GM12878 (cell line): ENCODE measurements at regions not wholly inside any gene's neighbourhood (a gene's known extent, or its start where the extent isn't known, plus 50 kb on each side); places are given as distances from the start of the nearest gene placed in this dataset.

Experiments used
- BHLHE40 ChIP-seq, 2 experiments: fragments of 450-650 bp in 1 of 2; IDR thresholded peaks; 2 replicates each; pipeline ENCODE4 v1.6.1; 2011 to 2017; ENCODE audit warnings: low read depth in 2 of 2, borderline replicate concordance in 1 of 2, improper control_type of control experiment in 1 of 2, low read length in 1 of 2, mild to moderate bottlenecking in 1 of 2
- GABPA ChIP-seq: IDR thresholded peaks from 2 replicates; pipeline ENCODE4 v1.6.1; 2014; ENCODE audit warnings: antibody characterized with exemption, low read depth, mild to moderate bottlenecking, inconsistent platforms
- HCFC1 ChIP-seq: fragments of 150-350 bp; IDR thresholded peaks from 2 replicates; pipeline ENCODE4 v1.6.1; 2014; ENCODE audit warnings: low read length
- MEF2A ChIP-seq: IDR thresholded peaks from 2 replicates; pipeline ENCODE4 v1.6.1; 2011; ENCODE audit warnings: low read depth, mild to moderate bottlenecking, low read length, moderate library complexity; ENCODE audit not compliant: insufficient read depth
- SREBF2 ChIP-seq: IDR thresholded peaks from 2 replicates; pipeline ENCODE4 v1.6.1; 2012; ENCODE audit warnings: mild to moderate bottlenecking, low read length
- SUPT20H ChIP-seq: IDR thresholded peaks from 2 replicates; pipeline ENCODE4 v1.6.1; 2011; ENCODE audit warnings: low read depth, mild to moderate bottlenecking, low read length, moderate library complexity, borderline replicate concordance; ENCODE audit not compliant: control insufficient read depth
- ZNF24 ChIP-seq: fragments of 450-650 bp; IDR thresholded peaks from 2 replicates; pipeline ENCODE4 v1.6.1; 2017; ENCODE audit warnings: antibody characterized with exemption, mild to moderate bottlenecking
- TF ChIP-seq, protein P1 (sequence below), 3 experiments: IDR thresholded peaks in 2 of 3; conservative IDR thresholded peaks in 1 of 3; 2 replicates each; pipeline ENCODE4 v1.5.1; 2011; ENCODE audit warnings: low read depth in 3 of 3, low read length in 3 of 3, mild to moderate bottlenecking in 3 of 3, control low read depth in 2 of 3, moderate library complexity in 2 of 3, inconsistent platforms in 1 of 3, mixed read lengths in 1 of 3; ENCODE audit not compliant: control insufficient read depth in 2 of 3, insufficient read depth in 1 of 3; ENCODE audit errors: extremely low read depth in 1 of 3
- TF ChIP-seq, protein P2 (sequence below): IDR thresholded peaks from 2 replicates; pipeline ENCODE4 v1.6.1; 2011; ENCODE audit warnings: low read depth, mild to moderate bottlenecking, low read length, moderate library complexity, borderline replicate concordance; ENCODE audit errors: extremely low read depth
- TF ChIP-seq, protein P3 (sequence below): IDR thresholded peaks from 2 replicates; pipeline ENCODE4 v1.6.1; 2011; ENCODE audit warnings: borderline replicate concordance, low read depth, mild to moderate bottlenecking, moderate library complexity, mixed read lengths, low read length; ENCODE audit not compliant: insufficient read depth; ENCODE audit errors: extremely low read length
- TF ChIP-seq, protein P4 (sequence below): IDR thresholded peaks from 2 replicates; pipeline ENCODE4 v1.6.1; 2012; ENCODE audit warnings: low read length, inconsistent platforms

DNA sequence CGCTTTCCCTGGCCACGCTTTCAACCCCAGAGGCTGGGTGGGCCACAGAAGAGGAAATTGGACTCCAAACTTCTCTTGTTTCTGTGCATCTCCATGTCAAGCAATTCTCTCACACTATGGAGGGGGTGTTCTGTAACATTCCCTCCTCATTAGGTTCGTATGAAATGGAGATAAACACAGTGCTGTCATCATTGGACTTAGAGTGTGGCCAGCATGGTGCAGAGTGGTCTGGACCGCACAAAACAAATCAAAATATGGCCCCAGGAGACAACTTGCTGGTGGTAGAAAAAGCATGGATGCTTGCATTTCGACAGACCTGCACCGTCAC is 655.2 kb downstream of the BNC2 start:
- TF ChIP-seq MEF2A (no peak), ZNF24 (no peak), SUPT20H (no peak), BHLHE40 (IDR thresholded peaks at IDR 0.05; ENCODE audit: borderline replicate concordance in 1 of 2, low read depth in 2 of 2, low read length in 1 of 2) (no peak), GABPA (no peak), HCFC1 (no peak), SREBF2 (no peak)
- TF ChIP-seq, protein P1, sequence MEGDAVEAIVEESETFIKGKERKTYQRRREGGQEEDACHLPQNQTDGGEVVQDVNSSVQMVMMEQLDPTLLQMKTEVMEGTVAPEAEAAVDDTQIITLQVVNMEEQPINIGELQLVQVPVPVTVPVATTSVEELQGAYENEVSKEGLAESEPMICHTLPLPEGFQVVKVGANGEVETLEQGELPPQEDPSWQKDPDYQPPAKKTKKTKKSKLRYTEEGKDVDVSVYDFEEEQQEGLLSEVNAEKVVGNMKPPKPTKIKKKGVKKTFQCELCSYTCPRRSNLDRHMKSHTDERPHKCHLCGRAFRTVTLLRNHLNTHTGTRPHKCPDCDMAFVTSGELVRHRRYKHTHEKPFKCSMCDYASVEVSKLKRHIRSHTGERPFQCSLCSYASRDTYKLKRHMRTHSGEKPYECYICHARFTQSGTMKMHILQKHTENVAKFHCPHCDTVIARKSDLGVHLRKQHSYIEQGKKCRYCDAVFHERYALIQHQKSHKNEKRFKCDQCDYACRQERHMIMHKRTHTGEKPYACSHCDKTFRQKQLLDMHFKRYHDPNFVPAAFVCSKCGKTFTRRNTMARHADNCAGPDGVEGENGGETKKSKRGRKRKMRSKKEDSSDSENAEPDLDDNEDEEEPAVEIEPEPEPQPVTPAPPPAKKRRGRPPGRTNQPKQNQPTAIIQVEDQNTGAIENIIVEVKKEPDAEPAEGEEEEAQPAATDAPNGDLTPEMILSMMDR (IDR thresholded peaks at IDR 0.05 in 2 of 3, conservative IDR thresholded peaks at IDR 0.05 in 1 of 3; ENCODE audit: control insufficient read depth in 2 of 3, extremely low read depth in 1 of 3, insufficient read depth in 1 of 3, low read depth in 3 of 3, low read length in 3 of 3), result no peak
- TF ChIP-seq, protein P2, sequence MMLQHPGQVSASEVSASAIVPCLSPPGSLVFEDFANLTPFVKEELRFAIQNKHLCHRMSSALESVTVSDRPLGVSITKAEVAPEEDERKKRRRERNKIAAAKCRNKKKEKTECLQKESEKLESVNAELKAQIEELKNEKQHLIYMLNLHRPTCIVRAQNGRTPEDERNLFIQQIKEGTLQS, result no peak
- TF ChIP-seq, protein P3, sequence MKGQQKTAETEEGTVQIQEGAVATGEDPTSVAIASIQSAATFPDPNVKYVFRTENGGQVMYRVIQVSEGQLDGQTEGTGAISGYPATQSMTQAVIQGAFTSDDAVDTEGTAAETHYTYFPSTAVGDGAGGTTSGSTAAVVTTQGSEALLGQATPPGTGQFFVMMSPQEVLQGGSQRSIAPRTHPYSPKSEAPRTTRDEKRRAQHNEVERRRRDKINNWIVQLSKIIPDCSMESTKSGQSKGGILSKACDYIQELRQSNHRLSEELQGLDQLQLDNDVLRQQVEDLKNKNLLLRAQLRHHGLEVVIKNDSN, result no peak
- TF ChIP-seq, protein P4, sequence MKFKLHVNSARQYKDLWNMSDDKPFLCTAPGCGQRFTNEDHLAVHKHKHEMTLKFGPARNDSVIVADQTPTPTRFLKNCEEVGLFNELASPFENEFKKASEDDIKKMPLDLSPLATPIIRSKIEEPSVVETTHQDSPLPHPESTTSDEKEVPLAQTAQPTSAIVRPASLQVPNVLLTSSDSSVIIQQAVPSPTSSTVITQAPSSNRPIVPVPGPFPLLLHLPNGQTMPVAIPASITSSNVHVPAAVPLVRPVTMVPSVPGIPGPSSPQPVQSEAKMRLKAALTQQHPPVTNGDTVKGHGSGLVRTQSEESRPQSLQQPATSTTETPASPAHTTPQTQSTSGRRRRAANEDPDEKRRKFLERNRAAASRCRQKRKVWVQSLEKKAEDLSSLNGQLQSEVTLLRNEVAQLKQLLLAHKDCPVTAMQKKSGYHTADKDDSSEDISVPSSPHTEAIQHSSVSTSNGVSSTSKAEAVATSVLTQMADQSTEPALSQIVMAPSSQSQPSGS, result no peak
